Adrenal gland (tissue), 5 donors: ENCODE measurements at regions not wholly inside any gene's neighbourhood (a gene's known extent, or its start where the extent isn't known, plus 50 kb on each side); places are given as distances from the start of the nearest gene placed in this dataset.

Source experiments
- CTCF ChIP-seq, 6 experiments: fragments of 450-650 bp in 4 of 6; fragments of 200-600 bp in 2 of 6; sonication (generic) in 1 of 6; IDR thresholded peaks; 1 replicate in 5 of 6; 2 replicates in 1 of 6; pipeline versions ENCODE4 v1.5.1 to v1.8.0; 2016 to 2021; ENCODE audit warnings: antibody characterized with exemption in 6 of 6, mild to moderate bottlenecking in 2 of 6, moderate library complexity in 1 of 6
- POLR2A ChIP-seq, 2 donors: fragments of 450-650 bp; IDR thresholded peaks; one replicate each; pipeline ENCODE4 v1.6.1; 2017; ENCODE audit warnings: antibody characterized with exemption in 2 of 2, mild to moderate bottlenecking in 2 of 2, moderate library complexity in 1 of 2
- donor health status: DM: no; HTN: no; CAD: no.

GRCh38 chr3:152206243-152206760, 62.4 kb upstream of the MBNL1 start:
- TF ChIP-seq POLR2A (IDR thresholded peaks at IDR 0.05): no peak
- no peak for TF ChIP-seq CTCF (IDR thresholded peaks at IDR 0.05)
